HG02938 (cell line): ENCODE measurements at regions not wholly inside any gene's neighbourhood (a gene's known extent, or its start where the extent isn't known, plus 50 kb on each side); places are given as distances from the start of the nearest gene placed in this dataset.
"Not testable (repeated sequence)": the region's sequence is repeated elsewhere in the genome, so short reads cannot be mapped to it uniquely, and the experiment has no call there.

Experiments
- ATAC-seq: cut with Tn5 transposase; IDR thresholded peaks from one replicate; pipeline ENCODE4 v1.9.1; 2021; ENCODE audit warnings: mild to moderate bottlenecking, moderate library complexity; ENCODE audit not compliant: unreplicated experiment

- no peak for ATAC-seq
Measured at GRCh38 chr2:180618570-180618969, 361.8 kb upstream of the UBE2E3 start.

- no peak for ATAC-seq
Measured at GRCh38 chr2:180614776-180615175, 365.6 kb upstream of the UBE2E3 start.

- no peak for ATAC-seq
Measured at GRCh38 chr2:180609626-180610340, 370.6 kb upstream of the UBE2E3 start.

GRCh38 chr2:180607514-180608049 is 372.8 kb upstream of the UBE2E3 start:
- ATAC-seq: no peak

- ATAC-seq: peak; percentile 76
Measured at GRCh38 chr2:180604077-180604476, 376.3 kb upstream of the UBE2E3 start.

GRCh38 chr2:180601016-180601415 is 379.4 kb upstream of the UBE2E3 start:
- no peak for ATAC-seq

GRCh38 chr2:180599804-180600203 is 380.6 kb upstream of the UBE2E3 start:
- no peak for ATAC-seq

- no peak for ATAC-seq
Measured at GRCh38 chr2:180597179-180597578, 383.2 kb upstream of the UBE2E3 start.

- no peak for ATAC-seq
Measured at GRCh38 chr2:180596453-180596852, 384.0 kb upstream of the UBE2E3 start.

GRCh38 chr2:180591947-180592346 is 388.5 kb upstream of the UBE2E3 start:
- ATAC-seq: no peak

- not testable (repeated sequence) for ATAC-seq
Measured at GRCh38 chr2:180591093-180591781, 389.2 kb upstream of the UBE2E3 start.

- ATAC-seq: no peak
Measured at GRCh38 chr2:180583441-180584140, 396.8 kb upstream of the UBE2E3 start.

GRCh38 chr2:180579388-180579787 is 401.0 kb upstream of the UBE2E3 start:
- no peak for ATAC-seq

GRCh38 chr2:180578441-180578840 is 402.0 kb upstream of the UBE2E3 start:
- ATAC-seq: no peak

GRCh38 chr2:180577567-180577966 is 402.8 kb upstream of the UBE2E3 start:
- ATAC-seq: no peak

GRCh38 chr2:180573951-180574350 is 406.5 kb upstream of the UBE2E3 start:
- no peak for ATAC-seq

- ATAC-seq: no peak
Measured at GRCh38 chr2:180572346-180572745, 408.1 kb upstream of the UBE2E3 start.

GRCh38 chr2:180571559-180571958 is 408.8 kb upstream of the UBE2E3 start:
- ATAC-seq: no peak

- no peak for ATAC-seq
Measured at GRCh38 chr2:180570864-180571263, 409.5 kb upstream of the UBE2E3 start.

GRCh38 chr2:180564051-180564450 is 416.4 kb upstream of the UBE2E3 start:
- ATAC-seq: no peak

GRCh38 chr2:180562378-180562777 is 418.0 kb upstream of the UBE2E3 start:
- ATAC-seq: no peak

- no peak for ATAC-seq
Measured at GRCh38 chr2:180559771-180560170, 420.6 kb upstream of the UBE2E3 start.
